Lung (tissue), 11 donors: ENCODE measurements at regions not wholly inside any gene's neighbourhood (a gene's known extent, or its start where the extent isn't known, plus 50 kb on each side); places are given as distances from the start of the nearest gene placed in this dataset.

ENCODE experiments used
- ATAC-seq: fragments of 200-7000 bp; cut with Tn5 transposase; one replicate; pipeline ENCODE4 v1.9.1; 2020; ENCODE audit warnings: moderate number of reproducible peaks; ENCODE audit not compliant: insufficient read depth, low FRiP score
- DNase-seq, 3 donors: peaks; one replicate each; pipeline ENCODE4 v3.0.0-alpha.2; 2013 to 2017
- H3K27ac ChIP-seq, 2 donors: one replicate each; pipeline ENCODE4 v1.5.1; 2013; ENCODE audit warnings: mild to moderate bottlenecking in 2 of 2, moderate library complexity in 2 of 2, control low read depth in 1 of 2, inconsistent platforms in 1 of 2, low read depth in 1 of 2, low read length in 1 of 2
- H3K27me3 ChIP-seq, 3 donors: one replicate each; pipeline ENCODE4 v1.5.1; 2013; ENCODE audit warnings: low read length in 2 of 3; ENCODE audit not compliant: control insufficient read depth in 3 of 3, insufficient read depth in 3 of 3
- H3K36me3 ChIP-seq, 4 donors: one replicate each; pipeline ENCODE4 v1.5.1; 2013; ENCODE audit warnings: low read length in 4 of 4, mild to moderate bottlenecking in 1 of 4, moderate library complexity in 1 of 4; ENCODE audit not compliant: control insufficient read depth in 4 of 4, insufficient read depth in 4 of 4
- H3K4me1 ChIP-seq, 5 donors: one replicate each; pipeline ENCODE4 v1.5.1; 2013; ENCODE audit warnings: low read length in 5 of 5, mild to moderate bottlenecking in 2 of 5, moderate library complexity in 1 of 5; ENCODE audit not compliant: control insufficient read depth in 5 of 5, insufficient read depth in 5 of 5
- H3K4me3 ChIP-seq: one replicate; pipeline ENCODE4 v1.5.1; 2013; ENCODE audit warnings: mild to moderate bottlenecking, control low read depth, moderate library complexity
- H3K9ac ChIP-seq, 2 donors: one replicate each; pipeline ENCODE4 v1.5.1; 2013; ENCODE audit warnings: low read length in 2 of 2, control low read depth in 1 of 2; ENCODE audit not compliant: insufficient read depth in 1 of 2
- H3K9me3 ChIP-seq, 4 donors: one replicate each; pipeline ENCODE4 v1.5.1; 2013; ENCODE audit warnings: low read length in 3 of 4, mild to moderate bottlenecking in 1 of 4, moderate library complexity in 1 of 4; ENCODE audit not compliant: control insufficient read depth in 4 of 4, insufficient read depth in 3 of 4
- WGBS, 2 donors: extraction: QIAGEN DNeasy Blood & Tissue Kit; methylation state at CpG; one replicate each; pipeline ENCODE4 v1.1.7; 2013; 5-methylcytosine and 5-hydroxymethylcytosine counted together
- TF ChIP-seq, protein P1 (sequence below): IDR thresholded peaks from 2 replicates; pipeline ENCODE4 v1.5.1; 2012; ENCODE audit warnings: mild to moderate bottlenecking; ENCODE audit errors: control extremely low read depth, extremely low read depth
- donor health status: control.
- donor health status: control.
- donor health status: Bipolar disorder and iron deficiency.
- donor health status: healthy.
- donor health status: DM: yes; HTN: yes; CAD: no.

DNA sequence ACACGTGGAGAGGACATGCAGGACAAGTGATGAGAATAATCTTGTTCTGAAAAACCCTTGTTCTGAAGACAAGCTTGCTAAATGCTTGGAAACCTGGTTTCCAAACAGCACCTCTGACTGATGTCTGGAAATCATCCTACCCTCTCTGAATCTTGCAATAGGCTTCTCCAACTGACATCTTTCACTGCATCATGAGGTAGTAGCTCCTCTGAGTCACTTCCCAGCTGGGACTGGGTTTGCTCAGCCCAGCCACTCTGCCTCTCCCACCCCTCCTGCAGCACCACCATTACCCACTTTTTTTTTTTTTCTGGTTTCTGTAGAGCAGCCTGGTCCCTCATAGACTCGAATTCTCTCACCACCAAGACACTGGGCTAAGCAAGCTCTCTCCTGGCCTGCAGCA lies 919.8 kb downstream of the GRID1 start:
- H3K9ac ChIP-seq = no peak overlapping the region
- no peaks in the 10 kb centered on the region for H3K27me3 ChIP-seq
- no peak overlapping the region for H3K4me3 ChIP-seq
- no peak for DNase-seq
- no peaks in the 10 kb centered on the region for H3K36me3 ChIP-seq
- 78 to 79% methylated on average over 2 of the region's 2 CpGs for WGBS, 2 donors
- no peak for ATAC-seq
- no peak overlapping the region for H3K27ac ChIP-seq
- no peaks in the 10 kb centered on the region for H3K4me1 ChIP-seq
- H3K9me3 ChIP-seq = peaks cover 0 to 1% (median 0%) of the 10 kb centered on the region in 4 donors
- TF ChIP-seq, protein P1, sequence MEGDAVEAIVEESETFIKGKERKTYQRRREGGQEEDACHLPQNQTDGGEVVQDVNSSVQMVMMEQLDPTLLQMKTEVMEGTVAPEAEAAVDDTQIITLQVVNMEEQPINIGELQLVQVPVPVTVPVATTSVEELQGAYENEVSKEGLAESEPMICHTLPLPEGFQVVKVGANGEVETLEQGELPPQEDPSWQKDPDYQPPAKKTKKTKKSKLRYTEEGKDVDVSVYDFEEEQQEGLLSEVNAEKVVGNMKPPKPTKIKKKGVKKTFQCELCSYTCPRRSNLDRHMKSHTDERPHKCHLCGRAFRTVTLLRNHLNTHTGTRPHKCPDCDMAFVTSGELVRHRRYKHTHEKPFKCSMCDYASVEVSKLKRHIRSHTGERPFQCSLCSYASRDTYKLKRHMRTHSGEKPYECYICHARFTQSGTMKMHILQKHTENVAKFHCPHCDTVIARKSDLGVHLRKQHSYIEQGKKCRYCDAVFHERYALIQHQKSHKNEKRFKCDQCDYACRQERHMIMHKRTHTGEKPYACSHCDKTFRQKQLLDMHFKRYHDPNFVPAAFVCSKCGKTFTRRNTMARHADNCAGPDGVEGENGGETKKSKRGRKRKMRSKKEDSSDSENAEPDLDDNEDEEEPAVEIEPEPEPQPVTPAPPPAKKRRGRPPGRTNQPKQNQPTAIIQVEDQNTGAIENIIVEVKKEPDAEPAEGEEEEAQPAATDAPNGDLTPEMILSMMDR = no peak

DNA sequence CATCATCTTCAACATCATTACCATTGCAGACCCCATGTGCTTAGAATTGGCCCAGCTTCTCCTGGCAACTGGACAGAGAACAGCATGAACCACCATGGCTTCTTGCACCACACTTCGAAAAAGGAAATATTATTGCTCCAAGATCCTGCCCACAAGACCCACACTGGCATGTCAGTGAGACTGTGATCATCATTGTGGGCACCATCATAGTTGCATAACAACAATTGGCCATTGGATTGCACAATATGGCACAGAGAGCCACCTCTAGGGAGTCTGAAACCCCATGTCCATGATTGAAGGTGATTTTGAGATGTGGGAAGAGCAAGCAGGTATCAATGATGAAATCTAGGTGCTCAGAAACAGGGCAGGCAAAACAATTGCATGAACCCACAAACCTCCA lies 918.9 kb downstream of the GRID1 start:
- no peak for ATAC-seq
- no peak for DNase-seq
- Histone ChIP-seq H3K9ac (no peak overlapping the region), H3K27ac (no peak overlapping the region), H3K4me1 (no peaks in the 10 kb centered on the region), H3K27me3 (no peaks in the 10 kb centered on the region), H3K4me3 (no peak overlapping the region), H3K36me3 (no peaks in the 10 kb centered on the region), H3K9me3 (peaks cover 0 to 1% (median 0%) of the 10 kb centered on the region in 4 donors)
- TF ChIP-seq, protein P1 = no peak
- WGBS, 2 donors = 31 to 75% methylated on average over 1 of the region's 1 CpG

DNA sequence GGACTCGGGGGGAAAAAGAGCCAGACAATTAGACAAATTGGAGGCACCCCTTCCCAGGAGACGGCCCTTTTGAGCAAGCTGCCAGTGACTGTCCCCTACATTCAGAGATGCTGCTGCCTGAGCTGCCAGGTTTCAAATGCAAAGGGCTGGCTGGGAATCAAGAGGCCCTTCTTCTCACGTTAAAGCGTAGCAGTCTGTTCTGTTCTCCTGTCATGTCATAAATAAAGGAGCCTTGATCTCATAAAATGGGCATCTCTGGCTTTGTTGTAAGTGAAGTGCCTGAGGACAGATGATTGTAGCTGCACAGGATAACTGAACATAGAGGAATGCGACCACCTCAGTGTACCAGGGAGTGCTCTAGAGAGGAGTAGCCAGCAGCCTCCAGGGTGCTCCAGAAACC lies 917.9 kb downstream of the GRID1 start:
- Histone ChIP-seq H3K27me3 (no peaks in the 10 kb centered on the region), H3K4me3 (no peak overlapping the region), H3K36me3 (no peaks in the 10 kb centered on the region), H3K9ac (no peak overlapping the region), H3K27ac (no peak overlapping the region), H3K9me3 (peaks cover 0 to 1% (median 0%) of the 10 kb centered on the region in 4 donors), H3K4me1 (no peaks in the 10 kb centered on the region)
- ATAC-seq = no peak
- no peak for DNase-seq
- TF ChIP-seq, protein P1 = no peak
- 80 to 83% methylated on average over 5 of the region's 5 CpGs for WGBS, 2 donors

DNA sequence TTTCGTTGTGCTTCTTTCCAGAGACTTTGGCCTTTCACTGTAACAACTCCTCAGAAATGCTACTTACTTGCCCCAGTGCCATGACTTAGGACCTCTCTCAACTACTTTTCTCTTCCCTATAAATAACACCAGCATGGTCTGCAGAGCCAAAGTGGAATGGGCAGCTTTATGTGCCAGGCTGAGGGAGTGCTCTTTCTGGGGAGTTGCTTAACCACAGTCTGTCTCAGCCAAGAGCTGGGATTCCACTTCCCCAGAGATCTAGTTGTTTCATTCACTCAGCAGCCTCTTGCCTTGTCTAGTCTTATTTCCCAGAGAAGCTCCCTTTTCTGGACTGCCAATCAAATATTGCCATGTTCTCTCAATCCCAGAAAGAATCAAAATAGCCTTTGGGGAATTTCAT lies 912.2 kb downstream of the GRID1 start:
- TF ChIP-seq, protein P1 = no peak
- Histone ChIP-seq H3K36me3 (no peaks in the 10 kb centered on the region), H3K27ac (no peak overlapping the region), H3K9me3 (peaks cover 0 to 2% (median 0%) of the 10 kb centered on the region in 4 donors), H3K4me1 (peaks cover 0 to 13% (median 0%) of the 10 kb centered on the region in 5 donors), H3K9ac (no peak overlapping the region), H3K27me3 (no peaks in the 10 kb centered on the region), H3K4me3 (no peak overlapping the region)
- 92 to 95% methylated on average over 1 of the region's 1 CpG for WGBS, 2 donors
- no peak for DNase-seq
- no peak for ATAC-seq
